ENCODE measurements at regions not wholly inside any gene's neighbourhood (a gene's known extent, or its start where the extent isn't known, plus 50 kb on each side); places are given as distances from the start of the nearest gene placed in this dataset.
A peak's percentile ranks its signal among the peaks of the same experiment; 100 is the strongest.

- no peaks in the 10 kb centered on the region for H3K9me2 ChIP-seq (replicated peaks; ENCODE audit: low read length)
- H3K27me3 ChIP-seq (ENCODE audit: low read length): no peaks in the 10 kb centered on the region
- H2AFZ ChIP-seq (ENCODE audit: low read length): no peak overlapping the region
- H3F3A ChIP-seq (ENCODE audit: low read length, unreplicated experiment): no peaks in the 10 kb centered on the region
- H3K4me2 ChIP-seq (ENCODE audit: low read length): no peak overlapping the region
- peaks cover 11% of the 10 kb centered on the region for H3K79me2 ChIP-seq (ENCODE audit: low read length)
- H3K4me3 ChIP-seq (ENCODE audit: low read length): no peak overlapping the region
- intact Hi-C loops (cut with micrococcal nuclease): no loop called here
- H3K4me1 ChIP-seq (ENCODE audit: insufficient read depth, low read length): peaks cover 5% of the 10 kb centered on the region; the same call in 1 of the 2 replicates
- H3K9ac ChIP-seq (ENCODE audit: low read length): no peak overlapping the region
- TF ChIP-seq CTCF (conservative IDR thresholded peaks at IDR 0.05; ENCODE audit: low read depth, low read length) (no peak), EZH2 (IDR thresholded peaks at IDR 0.05; ENCODE audit: low read length, unreplicated experiment) (no peak), EZH2phosphoT487 (IDR thresholded peaks at IDR 0.05; ENCODE audit: borderline replicate concordance, low read length) (no peak)
- DNase-seq: no peak
- no TSS peak for BruUV-seq (replicated peaks)
- H3K36me3 ChIP-seq (ENCODE audit: low read depth, low read length): peaks cover 13% of the 10 kb centered on the region
- H3K9me3 ChIP-seq (ENCODE audit: low read length): no peaks in the 10 kb centered on the region
- H3K27ac ChIP-seq (ENCODE audit: low read length): no peak overlapping the region
- POLR2A ChIA-PET (ENCODE audit: unreplicated experiment): no interaction called here
- H4K20me1 ChIP-seq (ENCODE audit: low read length): peaks cover 3% of the 10 kb centered on the region; the same call in 1 of the 2 replicates
- CTCF ChIA-PET: no interaction called here
- ATAC-seq: no peak
Measured at GRCh38 chr7:66556549-66557213, 72.0 kb upstream of the KCTD7 start.

GRCh38 chr7:66557214-66558200 is 71.2 kb upstream of the KCTD7 start:
- H3K9ac ChIP-seq (ENCODE audit: low read length): no peak overlapping the region
- peaks cover 3% of the 10 kb centered on the region; the same call in 1 of the 2 replicates for H4K20me1 ChIP-seq (ENCODE audit: low read length)
- no TSS peak for BruUV-seq (replicated peaks)
- peaks cover 13% of the 10 kb centered on the region for H3K79me2 ChIP-seq (ENCODE audit: low read length)
- intact Hi-C loops (cut with micrococcal nuclease): no loop called here
- H3K4me3 ChIP-seq (ENCODE audit: low read length): no peak overlapping the region
- no peak overlapping the region for H2AFZ ChIP-seq (ENCODE audit: low read length)
- CTCF ChIA-PET: no interaction called here
- no peak overlapping the region for H3K4me2 ChIP-seq (ENCODE audit: low read length)
- peaks cover 4% of the 10 kb centered on the region; the same call in 1 of the 2 replicates for H3K4me1 ChIP-seq (ENCODE audit: insufficient read depth, low read length)
- peak; percentile 53 for ATAC-seq
- no peaks in the 10 kb centered on the region for H3K9me3 ChIP-seq (ENCODE audit: low read length)
- H3K27me3 ChIP-seq (ENCODE audit: low read length): no peaks in the 10 kb centered on the region
- H3K9me2 ChIP-seq (replicated peaks; ENCODE audit: low read length): no peaks in the 10 kb centered on the region
- peaks cover 10% of the 10 kb centered on the region for H3K36me3 ChIP-seq (ENCODE audit: low read depth, low read length)
- TF ChIP-seq EZH2phosphoT487 (IDR thresholded peaks at IDR 0.05; ENCODE audit: borderline replicate concordance, low read length) (no peak), CTCF (conservative IDR thresholded peaks at IDR 0.05; ENCODE audit: low read depth, low read length) (peak; percentile 89)
- peak; percentile 43 for DNase-seq
- H3F3A ChIP-seq (ENCODE audit: low read length, unreplicated experiment): no peaks in the 10 kb centered on the region
- H3K27ac ChIP-seq (ENCODE audit: low read length): no peak overlapping the region
- POLR2A ChIA-PET (ENCODE audit: unreplicated experiment): no interaction called here
